ENCODE measurements at regions not wholly inside any gene's neighbourhood (a gene's known extent, or its start where the extent isn't known, plus 50 kb on each side); places are given as distances from the start of the nearest gene placed in this dataset.

DNA sequence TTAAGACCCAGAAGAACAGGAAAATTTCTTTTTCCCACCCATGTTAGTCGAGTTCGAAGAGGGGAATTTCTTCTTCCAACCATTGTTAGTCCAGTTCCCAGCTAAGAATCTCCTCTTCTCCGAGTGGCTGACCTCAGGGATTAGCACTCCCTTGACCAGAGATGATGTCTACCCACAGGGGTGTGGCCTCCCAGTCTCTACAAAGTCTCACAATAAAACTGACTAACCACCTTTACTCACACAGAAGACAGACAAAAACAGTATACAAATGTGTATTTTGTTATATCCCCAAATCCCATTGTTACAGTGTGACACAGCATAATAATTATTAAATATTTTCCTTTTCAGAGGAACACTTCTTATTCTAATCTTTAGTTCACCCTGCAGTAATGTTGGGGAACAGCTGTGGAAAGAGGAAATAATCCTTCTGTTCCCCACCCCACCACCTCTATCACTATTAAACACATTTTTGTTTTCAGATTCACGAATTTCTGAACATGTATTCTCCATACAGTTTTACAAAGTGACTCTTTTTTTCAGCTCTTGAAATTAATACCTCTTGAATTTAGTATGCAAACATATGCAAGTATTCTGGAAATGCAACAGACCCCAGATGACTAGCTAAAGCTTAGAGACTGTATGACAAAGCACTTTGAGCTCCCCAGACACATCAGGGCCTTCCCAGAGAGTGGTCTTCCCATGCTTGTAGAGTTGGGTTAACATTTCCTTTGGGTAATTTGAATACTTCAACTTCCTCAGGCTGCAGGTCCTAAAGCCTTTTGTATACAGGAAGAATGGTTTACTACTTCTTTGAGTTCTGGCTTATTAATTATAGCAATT, 62.5 kb upstream of the NFKB1 start:
- CTCF ChIA-PET = no interaction called here
- no peak overlapping the region for H3K27ac ChIP-seq
- TF ChIP-seq, protein P1, sequence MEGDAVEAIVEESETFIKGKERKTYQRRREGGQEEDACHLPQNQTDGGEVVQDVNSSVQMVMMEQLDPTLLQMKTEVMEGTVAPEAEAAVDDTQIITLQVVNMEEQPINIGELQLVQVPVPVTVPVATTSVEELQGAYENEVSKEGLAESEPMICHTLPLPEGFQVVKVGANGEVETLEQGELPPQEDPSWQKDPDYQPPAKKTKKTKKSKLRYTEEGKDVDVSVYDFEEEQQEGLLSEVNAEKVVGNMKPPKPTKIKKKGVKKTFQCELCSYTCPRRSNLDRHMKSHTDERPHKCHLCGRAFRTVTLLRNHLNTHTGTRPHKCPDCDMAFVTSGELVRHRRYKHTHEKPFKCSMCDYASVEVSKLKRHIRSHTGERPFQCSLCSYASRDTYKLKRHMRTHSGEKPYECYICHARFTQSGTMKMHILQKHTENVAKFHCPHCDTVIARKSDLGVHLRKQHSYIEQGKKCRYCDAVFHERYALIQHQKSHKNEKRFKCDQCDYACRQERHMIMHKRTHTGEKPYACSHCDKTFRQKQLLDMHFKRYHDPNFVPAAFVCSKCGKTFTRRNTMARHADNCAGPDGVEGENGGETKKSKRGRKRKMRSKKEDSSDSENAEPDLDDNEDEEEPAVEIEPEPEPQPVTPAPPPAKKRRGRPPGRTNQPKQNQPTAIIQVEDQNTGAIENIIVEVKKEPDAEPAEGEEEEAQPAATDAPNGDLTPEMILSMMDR (conservative IDR thresholded peaks at IDR 0.05; ENCODE audit: low read depth) = no peak
- POLR2A ChIA-PET (ENCODE audit: low non-redundant PET) = no interaction called here
- DNase-seq (ENCODE audit: low spot score) = no peak

DNA sequence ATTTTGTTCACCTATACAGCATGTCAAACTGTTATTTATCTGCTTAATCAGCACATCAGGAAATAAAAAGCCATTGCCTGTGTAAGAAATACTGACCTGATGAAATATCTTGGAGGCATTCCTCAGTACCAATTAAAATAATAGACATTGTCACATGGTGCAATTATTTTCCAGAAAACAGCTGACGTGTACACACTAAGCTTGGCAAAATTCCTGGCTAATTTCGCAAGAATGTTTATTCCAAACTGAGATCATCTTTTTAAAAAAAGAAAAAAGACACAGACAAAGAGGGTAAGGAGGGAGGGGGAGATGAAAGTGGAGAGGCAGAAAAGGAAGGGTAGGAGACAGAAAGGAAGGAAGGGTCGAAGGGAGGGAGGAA, 61.9 kb upstream of the NFKB1 start:
- DNase-seq (ENCODE audit: low spot score) = peak; percentile 75
- POLR2A ChIA-PET (ENCODE audit: low non-redundant PET) = no interaction called here
- TF ChIP-seq, protein P1 (conservative IDR thresholded peaks at IDR 0.05; ENCODE audit: low read depth) = no peak
- CTCF ChIA-PET = no interaction called here
- H3K27ac ChIP-seq = no peak overlapping the region

DNA sequence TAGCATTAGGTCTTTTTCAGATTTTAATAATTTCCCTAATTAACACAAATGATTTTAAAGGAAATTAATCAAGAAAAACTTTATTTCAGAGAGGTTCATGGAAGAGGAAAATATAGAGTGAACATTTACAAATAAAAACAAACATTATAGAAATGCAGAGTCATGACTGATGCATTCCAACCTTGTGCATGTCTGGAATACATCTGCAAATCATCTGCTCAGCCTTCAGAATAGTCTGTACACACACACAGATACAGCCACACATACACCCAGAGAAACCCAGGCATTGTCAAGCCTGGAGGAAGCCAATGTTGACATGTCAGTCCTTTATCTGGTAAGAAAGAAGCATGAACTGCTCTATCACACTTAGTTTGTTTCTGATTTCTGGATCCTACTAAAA, 61.3 kb upstream of the NFKB1 start:
- H3K27ac ChIP-seq = no peak overlapping the region
- no peak for DNase-seq (ENCODE audit: low spot score)
- ChIA-PET CTCF (no interaction called here), POLR2A (ENCODE audit: low non-redundant PET) (no interaction called here)
- TF ChIP-seq, protein P1 (conservative IDR thresholded peaks at IDR 0.05; ENCODE audit: low read depth) = no peak

DNA sequence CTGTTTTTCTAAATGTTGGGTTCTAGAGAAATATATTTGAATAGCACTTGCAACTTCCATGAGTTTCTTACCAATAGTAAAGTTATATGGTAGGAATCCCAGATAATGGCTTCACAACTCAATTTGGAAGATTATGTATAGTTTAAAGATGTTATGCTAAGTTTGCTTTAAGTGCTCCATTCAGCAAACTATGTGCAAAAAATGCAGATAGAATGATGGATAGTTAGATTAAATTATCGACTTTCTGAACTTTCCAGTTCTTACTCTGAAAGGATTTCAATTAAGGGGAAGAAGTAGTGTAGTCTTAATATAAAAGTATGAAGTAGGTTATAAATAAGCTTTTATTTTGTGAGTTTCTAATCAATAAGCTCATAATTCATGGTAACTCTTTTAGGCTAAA, 60.7 kb upstream of the NFKB1 start:
- ChIA-PET POLR2A (ENCODE audit: low non-redundant PET) (no interaction called here), CTCF (no interaction called here)
- DNase-seq (ENCODE audit: low spot score) = no peak
- no peak overlapping the region for H3K27ac ChIP-seq
- TF ChIP-seq, protein P1 (conservative IDR thresholded peaks at IDR 0.05; ENCODE audit: low read depth) = no peak

DNA sequence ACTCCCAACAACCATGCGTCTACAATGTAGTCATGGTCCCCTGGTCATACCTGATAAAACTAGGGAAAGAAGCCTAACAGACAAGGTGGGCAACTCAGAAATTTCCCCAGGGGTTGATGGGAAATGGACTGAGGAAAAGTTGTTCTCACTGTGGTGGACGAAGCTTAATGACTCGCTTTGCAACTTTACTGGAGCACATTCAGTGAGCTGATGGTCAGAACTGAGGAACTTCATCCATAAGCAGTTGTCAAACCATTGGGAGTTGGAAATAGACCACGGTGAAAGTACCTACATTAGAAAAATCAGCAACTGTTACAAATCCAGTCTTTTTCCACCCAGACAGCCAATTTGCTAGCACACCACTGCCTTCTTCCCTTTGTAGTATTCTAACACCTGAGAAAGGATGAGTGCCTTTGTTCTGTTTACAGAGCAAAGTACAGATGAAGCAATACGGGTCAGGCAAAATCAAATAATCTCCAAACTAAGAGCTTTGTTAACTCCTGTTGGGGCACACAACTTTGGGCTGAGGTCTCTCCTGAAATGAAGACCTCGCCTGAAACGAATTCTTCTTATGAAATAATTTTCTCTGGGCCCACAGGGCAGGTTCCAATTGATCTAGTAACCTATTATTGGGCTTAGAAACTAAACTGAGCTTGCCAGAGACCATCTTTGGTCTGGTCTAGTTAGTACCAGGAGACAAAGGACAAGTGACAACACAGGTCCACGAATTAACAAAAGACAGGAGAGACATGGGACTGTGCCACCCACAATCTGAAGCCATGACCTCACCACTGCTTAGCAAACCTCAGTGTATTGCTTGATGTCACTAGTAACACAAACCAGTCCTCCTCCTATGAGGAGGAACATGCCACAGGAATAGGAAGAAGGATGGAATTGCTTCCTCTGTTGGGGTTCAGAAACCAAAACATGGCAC, 58.9 kb upstream of the NFKB1 start:
- no peak overlapping the region for H3K27ac ChIP-seq
- ChIA-PET POLR2A (ENCODE audit: low non-redundant PET) (no interaction called here), CTCF (interaction anchor here (0.7 to 0.8 kb wide), 2 partner anchors 49 to 1864 kb away, joined by 3 to 4 read pairs; no protein-coding TSS in a partner anchor)
- no peak for DNase-seq (ENCODE audit: low spot score)
- TF ChIP-seq, protein P1 (conservative IDR thresholded peaks at IDR 0.05; ENCODE audit: low read depth) = no peak

DNA sequence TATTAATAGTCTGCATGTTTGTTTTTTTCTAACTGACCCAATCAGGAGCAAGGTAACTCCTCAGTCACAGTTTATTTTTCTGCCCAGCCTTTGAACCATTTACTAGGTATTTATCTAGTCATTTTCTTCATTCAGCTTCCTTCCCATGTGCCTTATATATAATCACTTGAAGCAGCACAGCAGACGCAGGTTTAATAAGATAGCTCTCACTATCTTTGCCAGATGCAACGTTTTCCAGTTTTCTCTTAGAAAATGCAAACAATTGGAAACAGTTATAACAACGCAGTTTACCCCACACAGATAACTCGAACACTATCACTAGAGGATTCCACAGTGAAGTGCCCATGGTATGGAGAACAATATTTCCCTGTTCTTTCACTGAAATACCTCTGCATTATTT, 56.4 kb upstream of the NFKB1 start:
- no peak overlapping the region for H3K27ac ChIP-seq
- ChIA-PET CTCF (no interaction called here), POLR2A (ENCODE audit: low non-redundant PET) (no interaction called here)
- DNase-seq (ENCODE audit: low spot score) = no peak
- TF ChIP-seq, protein P1 (conservative IDR thresholded peaks at IDR 0.05; ENCODE audit: low read depth) = no peak

All from RWPE1 (cell line).